ENCODE measurements at regions not wholly inside any gene's neighbourhood (a gene's known extent, or its start where the extent isn't known, plus 50 kb on each side); places are given as distances from the start of the nearest gene placed in this dataset.

DNA sequence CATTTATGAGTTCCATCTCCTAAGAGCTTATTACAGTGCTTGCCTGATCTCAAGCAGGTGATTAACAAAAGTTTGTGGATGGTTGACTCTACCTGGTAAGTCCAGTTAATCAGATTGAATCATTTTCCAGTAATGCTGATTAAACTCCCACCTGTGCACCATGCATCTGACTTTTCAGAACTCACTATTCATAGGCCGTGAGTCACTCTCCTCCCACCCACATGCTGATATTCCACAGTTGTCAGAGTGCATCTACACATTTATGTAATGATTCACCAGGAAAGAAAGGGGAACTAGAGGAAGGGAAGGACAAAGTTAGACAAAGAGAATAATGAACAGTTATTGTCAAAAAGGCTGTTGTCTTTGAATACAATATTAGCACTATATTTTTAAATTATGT lies 106.2 kb upstream of the UBE3A start:
- H3K79me1 ChIP-seq (replicated peaks; ENCODE audit: low read length, poor library complexity, severe bottlenecking), result no peaks in the 10 kb centered on the region
- H3K18ac ChIP-seq (ENCODE audit: low read depth in 1 of 2, low read length in 2 of 2), result no peak overlapping the region
- H4K91ac ChIP-seq (ENCODE audit: low read length), result no peak overlapping the region
- no peak for DNase-seq
- H3K9ac ChIP-seq (ENCODE audit: low read length), result no peak overlapping the region
- H4K8ac ChIP-seq (ENCODE audit: low read length), result no peak overlapping the region
- no CpG with 5 or more reads among the region's 1 CpG for WGBS
- no peak overlapping the region for H3K27ac ChIP-seq (ENCODE audit: low read length, poor library complexity, severe bottlenecking)
- H3K4ac ChIP-seq (ENCODE audit: low read depth in 1 of 2, low read length in 2 of 2), result no peak overlapping the region
- H2AFZ ChIP-seq (ENCODE audit: low read depth, low read length), result no peak overlapping the region
- no peak overlapping the region for H2BK120ac ChIP-seq (ENCODE audit: low read depth, low read length)
- no peaks in the 10 kb centered on the region for H3K27me3 ChIP-seq (ENCODE audit: control insufficient read depth in 1 of 2, insufficient read depth in 1 of 2, low read length in 2 of 2)
- no peaks in the 10 kb centered on the region for H3K36me3 ChIP-seq (ENCODE audit: control insufficient read depth in 1 of 2, insufficient read depth in 2 of 2, low read depth in 1 of 2, low read length in 2 of 2)
- H3K4me2 ChIP-seq (ENCODE audit: low read length, poor library complexity, severe bottlenecking), result no peak overlapping the region
- H2BK5ac ChIP-seq (ENCODE audit: low read depth, low read length, poor library complexity, severe bottlenecking), result no peak overlapping the region
- H2AK5ac ChIP-seq (ENCODE audit: low read length, severe bottlenecking), result no peak overlapping the region
- no peaks in the 10 kb centered on the region for H3K9me3 ChIP-seq (ENCODE audit: control insufficient read depth, low read length)
- H2BK15ac ChIP-seq (ENCODE audit: low read depth, poor library complexity, severe bottlenecking), result no peak overlapping the region
- H2BK12ac ChIP-seq (ENCODE audit: low read length in 2 of 2), result no peak overlapping the region
- no peak overlapping the region for H3K4me3 ChIP-seq (ENCODE audit: insufficient read depth in 1 of 2, low read depth in 1 of 2, low read length in 2 of 2)
- H3K23ac ChIP-seq (ENCODE audit: low read length in 2 of 2), result no peak overlapping the region
- no peak overlapping the region for H3K14ac ChIP-seq (ENCODE audit: low read length in 2 of 2)
- H3K4me1 ChIP-seq (ENCODE audit: control insufficient read depth, insufficient read depth, low read depth, low read length), result no peaks in the 10 kb centered on the region

DNA sequence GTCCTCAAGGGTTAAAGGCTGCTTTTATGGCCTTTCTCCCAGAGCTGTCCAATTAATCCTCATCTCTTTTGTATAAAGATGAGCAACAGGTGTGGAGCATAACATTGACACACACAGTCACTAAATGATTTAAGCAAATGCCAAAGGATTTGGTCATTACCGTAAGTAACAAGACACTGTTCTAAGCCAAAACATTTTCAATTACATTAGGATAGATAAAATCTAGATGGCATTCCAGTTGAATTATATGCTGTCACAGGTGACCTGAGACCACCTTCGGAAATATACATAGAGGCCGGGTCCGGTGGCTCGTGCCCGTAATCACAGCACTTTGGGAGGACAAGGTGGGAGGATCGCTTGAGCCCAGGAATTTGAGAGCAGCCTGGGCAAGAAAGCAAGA lies 105.3 kb upstream of the UBE3A start:
- Histone ChIP-seq H3K14ac (ENCODE audit: low read length in 2 of 2) (no peak overlapping the region), H2BK15ac (ENCODE audit: low read depth, poor library complexity, severe bottlenecking) (no peak overlapping the region), H3K4me3 (ENCODE audit: insufficient read depth in 1 of 2, low read depth in 1 of 2, low read length in 2 of 2) (no peak overlapping the region), H3K18ac (ENCODE audit: low read depth in 1 of 2, low read length in 2 of 2) (no peak overlapping the region), H2AFZ (ENCODE audit: low read depth, low read length) (no peak overlapping the region), H3K4me1 (ENCODE audit: control insufficient read depth, insufficient read depth, low read depth, low read length) (no peaks in the 10 kb centered on the region), H2AK5ac (ENCODE audit: low read length, severe bottlenecking) (no peak overlapping the region), H3K4ac (ENCODE audit: low read depth in 1 of 2, low read length in 2 of 2) (no peak overlapping the region), H4K91ac (ENCODE audit: low read length) (no peak overlapping the region), H3K9me3 (ENCODE audit: control insufficient read depth, low read length) (no peaks in the 10 kb centered on the region), H3K27ac (ENCODE audit: low read length, poor library complexity, severe bottlenecking) (no peak overlapping the region), H2BK120ac (ENCODE audit: low read depth, low read length) (no peak overlapping the region), H3K79me1 (replicated peaks; ENCODE audit: low read length, poor library complexity, severe bottlenecking) (no peaks in the 10 kb centered on the region), H2BK12ac (ENCODE audit: low read length in 2 of 2) (no peak overlapping the region), H3K27me3 (ENCODE audit: control insufficient read depth in 1 of 2, insufficient read depth in 1 of 2, low read length in 2 of 2) (no peaks in the 10 kb centered on the region), H3K23ac (ENCODE audit: low read length in 2 of 2) (no peak overlapping the region), H3K36me3 (ENCODE audit: control insufficient read depth in 1 of 2, insufficient read depth in 2 of 2, low read depth in 1 of 2, low read length in 2 of 2) (no peaks in the 10 kb centered on the region), H3K9ac (ENCODE audit: low read length) (no peak overlapping the region), H3K4me2 (ENCODE audit: low read length, poor library complexity, severe bottlenecking) (no peak overlapping the region), H2BK5ac (ENCODE audit: low read depth, low read length, poor library complexity, severe bottlenecking) (no peak overlapping the region), H4K8ac (ENCODE audit: low read length) (no peak overlapping the region)
- DNase-seq, result no peak
- 96% methylated on average over 5 of the region's 7 CpGs for WGBS

DNA sequence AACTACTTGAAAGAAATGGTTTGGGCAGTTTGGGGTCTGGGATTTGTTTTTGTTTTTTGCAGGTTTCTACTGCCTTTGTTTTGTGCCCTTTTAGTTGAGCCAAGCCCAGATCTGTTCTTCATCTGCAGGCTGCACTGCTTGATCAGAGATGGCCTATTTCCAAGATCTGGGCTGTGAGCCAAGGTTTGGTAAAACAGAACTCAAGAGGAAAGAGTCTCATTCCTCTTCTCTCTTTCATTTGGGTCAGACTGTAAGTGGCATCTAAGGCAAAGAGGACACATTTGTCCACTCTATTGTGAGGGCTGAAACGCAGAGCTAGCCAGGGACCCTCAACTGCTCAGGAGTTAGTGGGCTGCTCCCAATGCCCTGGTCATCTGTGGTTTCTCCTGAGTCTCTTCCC lies 104.4 kb upstream of the UBE3A start:
- Histone ChIP-seq H3K79me1 (replicated peaks; ENCODE audit: low read length, poor library complexity, severe bottlenecking) (no peaks in the 10 kb centered on the region), H2AK5ac (ENCODE audit: low read length, severe bottlenecking) (no peak overlapping the region), H3K4me1 (ENCODE audit: control insufficient read depth, insufficient read depth, low read depth, low read length) (no peaks in the 10 kb centered on the region), H3K23ac (ENCODE audit: low read length in 2 of 2) (no peak overlapping the region), H4K91ac (ENCODE audit: low read length) (no peak overlapping the region), H2BK5ac (ENCODE audit: low read depth, low read length, poor library complexity, severe bottlenecking) (no peak overlapping the region), H3K4ac (ENCODE audit: low read depth in 1 of 2, low read length in 2 of 2) (no peak overlapping the region), H3K14ac (ENCODE audit: low read length in 2 of 2) (no peak overlapping the region), H3K27me3 (ENCODE audit: control insufficient read depth in 1 of 2, insufficient read depth in 1 of 2, low read length in 2 of 2) (no peaks in the 10 kb centered on the region), H3K36me3 (ENCODE audit: control insufficient read depth in 1 of 2, insufficient read depth in 2 of 2, low read depth in 1 of 2, low read length in 2 of 2) (no peaks in the 10 kb centered on the region), H3K9me3 (ENCODE audit: control insufficient read depth, low read length) (no peaks in the 10 kb centered on the region), H3K4me3 (ENCODE audit: insufficient read depth in 1 of 2, low read depth in 1 of 2, low read length in 2 of 2) (no peak overlapping the region), H2AFZ (ENCODE audit: low read depth, low read length) (no peak overlapping the region), H3K9ac (ENCODE audit: low read length) (no peak overlapping the region), H3K27ac (ENCODE audit: low read length, poor library complexity, severe bottlenecking) (no peak overlapping the region), H2BK15ac (ENCODE audit: low read depth, poor library complexity, severe bottlenecking) (no peak overlapping the region), H3K4me2 (ENCODE audit: low read length, poor library complexity, severe bottlenecking) (no peak overlapping the region), H3K18ac (ENCODE audit: low read depth in 1 of 2, low read length in 2 of 2) (no peak overlapping the region), H4K8ac (ENCODE audit: low read length) (no peak overlapping the region), H2BK120ac (ENCODE audit: low read depth, low read length) (no peak overlapping the region), H2BK12ac (ENCODE audit: low read length in 2 of 2) (no peak overlapping the region)
- WGBS, result 69% methylated on average over 1 of the region's 1 CpG
- DNase-seq, result no peak

DNA sequence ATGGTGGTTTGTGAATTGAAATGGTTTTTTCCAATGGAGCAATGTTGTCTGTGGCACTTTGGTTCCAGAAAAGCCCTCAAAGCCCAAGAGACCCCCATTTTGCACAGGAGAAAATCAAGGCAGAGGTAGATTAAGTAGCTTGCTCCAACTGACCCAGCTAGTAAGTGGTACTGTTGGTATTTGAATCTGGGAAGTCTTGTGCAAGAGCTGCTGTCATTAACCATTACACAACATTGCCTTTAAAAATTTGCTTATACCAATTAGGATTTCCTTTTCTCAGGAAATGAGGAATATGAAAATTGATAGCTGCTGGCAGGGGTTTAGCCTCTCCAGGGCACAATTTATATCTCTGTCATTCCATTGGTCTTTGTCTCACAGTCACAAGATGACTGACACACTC lies 102.4 kb upstream of the UBE3A start:
- no peak overlapping the region for H2BK5ac ChIP-seq (ENCODE audit: low read depth, low read length, poor library complexity, severe bottlenecking)
- H4K91ac ChIP-seq (ENCODE audit: low read length), result no peak overlapping the region
- H3K4me1 ChIP-seq (ENCODE audit: control insufficient read depth, insufficient read depth, low read depth, low read length), result no peaks in the 10 kb centered on the region
- no peaks in the 10 kb centered on the region for H3K79me1 ChIP-seq (replicated peaks; ENCODE audit: low read length, poor library complexity, severe bottlenecking)
- no peak overlapping the region for H3K9ac ChIP-seq (ENCODE audit: low read length)
- no peak overlapping the region for H2BK120ac ChIP-seq (ENCODE audit: low read depth, low read length)
- H4K8ac ChIP-seq (ENCODE audit: low read length), result no peak overlapping the region
- H2BK12ac ChIP-seq (ENCODE audit: low read length in 2 of 2), result no peak overlapping the region
- DNase-seq, result no peak
- H3K27ac ChIP-seq (ENCODE audit: low read length, poor library complexity, severe bottlenecking), result no peak overlapping the region
- H3K4me2 ChIP-seq (ENCODE audit: low read length, poor library complexity, severe bottlenecking), result no peak overlapping the region
- no peaks in the 10 kb centered on the region for H3K27me3 ChIP-seq (ENCODE audit: control insufficient read depth in 1 of 2, insufficient read depth in 1 of 2, low read length in 2 of 2)
- no peak overlapping the region for H3K4me3 ChIP-seq (ENCODE audit: insufficient read depth in 1 of 2, low read depth in 1 of 2, low read length in 2 of 2)
- no peak overlapping the region for H2AFZ ChIP-seq (ENCODE audit: low read depth, low read length)
- H3K14ac ChIP-seq (ENCODE audit: low read length in 2 of 2), result no peak overlapping the region
- no peaks in the 10 kb centered on the region for H3K9me3 ChIP-seq (ENCODE audit: control insufficient read depth, low read length)
- no peaks in the 10 kb centered on the region for H3K36me3 ChIP-seq (ENCODE audit: control insufficient read depth in 1 of 2, insufficient read depth in 2 of 2, low read depth in 1 of 2, low read length in 2 of 2)
- no peak overlapping the region for H3K23ac ChIP-seq (ENCODE audit: low read length in 2 of 2)
- H3K4ac ChIP-seq (ENCODE audit: low read depth in 1 of 2, low read length in 2 of 2), result no peak overlapping the region
- H2BK15ac ChIP-seq (ENCODE audit: low read depth, poor library complexity, severe bottlenecking), result no peak overlapping the region
- no peak overlapping the region for H3K18ac ChIP-seq (ENCODE audit: low read depth in 1 of 2, low read length in 2 of 2)
- no peak overlapping the region for H2AK5ac ChIP-seq (ENCODE audit: low read length, severe bottlenecking)

Measured in mesenchymal stem cell (in vitro differentiated cells and primary cell).